IMR-90 (cell line): ENCODE measurements at regions not wholly inside any gene's neighbourhood (a gene's known extent, or its start where the extent isn't known, plus 50 kb on each side); places are given as distances from the start of the nearest gene placed in this dataset.

Experiments used
- ATAC-seq: fragments of 200-7000 bp; cut with Tn5 transposase; 2 replicates; pipeline ENCODE4 v1.9.1; 2020; ENCODE audit warnings: low read depth, mild to moderate bottlenecking, moderate library complexity
- BruUV-seq: library from RNA; stranded (reverse); fragments of 400-500 nt; replicated peaks from 2 replicates; lab custom pipeline; 2021; lab: Mats Ljungman, UMichigan
- CTCF ChIA-PET: fragments of 300-600 bp; formaldehyde crosslinking; extraction: SDS; loops from one replicate; lab custom pipeline; 2021; ENCODE audit warnings: antibody characterized with exemption; lab: Yijun Ruan, JAX
- POLR2A ChIA-PET: fragments of 300-600 bp; sonication (Branson Sonifier 250); formaldehyde crosslinking; loops from one replicate; lab custom pipeline; 2022; ENCODE audit warnings: antibody characterized with exemption; ENCODE audit not compliant: unreplicated experiment; lab: Charles Lee
- DNase-seq: peaks from one replicate; pipeline ENCODE4 v3.0.0; 2013
- H2AFZ ChIP-seq: replicated peaks from 2 replicates; pipeline ENCODE3; 2013; ENCODE audit warnings: low read length, mild to moderate bottlenecking; ENCODE audit not compliant: poor library complexity
- H2AK5ac ChIP-seq: 2 replicates; pipeline ENCODE4 v1.6.1; 2013; ENCODE audit warnings: low read depth, low read length, inconsistent platforms
- H2AK9ac ChIP-seq: replicated peaks from 2 replicates; pipeline ENCODE3; 2013; ENCODE audit warnings: mild to moderate bottlenecking, low read depth, low read length, moderate library complexity; ENCODE audit not compliant: poor library complexity
- H2BK120ac ChIP-seq: 2 replicates; pipeline ENCODE4 v1.6.1; 2013; ENCODE audit warnings: low read depth, low read length, inconsistent platforms
- H2BK15ac ChIP-seq: 3 replicates; pipeline ENCODE4 v1.6.1; 2013; ENCODE audit warnings: low read depth, low read length, inconsistent platforms
- H2BK20ac ChIP-seq: 2 replicates; pipeline ENCODE4 v1.6.1; 2013; ENCODE audit warnings: low read depth, mild to moderate bottlenecking, inconsistent platforms, low read length, moderate library complexity
- H2BK5ac ChIP-seq: 2 replicates; pipeline ENCODE4 v1.6.1; 2013; ENCODE audit warnings: mild to moderate bottlenecking, low read depth, low read length, inconsistent platforms; ENCODE audit not compliant: poor library complexity, severe bottlenecking
- H3K14ac ChIP-seq: replicated peaks from 2 replicates; pipeline ENCODE4 v1.6.1; 2013; ENCODE audit warnings: low read depth, low read length, inconsistent platforms
- H3K18ac ChIP-seq: 2 replicates; pipeline ENCODE4 v1.6.1; 2013; ENCODE audit warnings: low read depth, low read length, control low read depth
- H3K23ac ChIP-seq: 2 replicates; pipeline ENCODE4 v1.6.1; 2013; ENCODE audit warnings: low read depth, low read length, inconsistent platforms
- H3K27ac ChIP-seq: 2 replicates; pipeline ENCODE4 v1.5.1; 2013; ENCODE audit warnings: mild to moderate bottlenecking, control low read depth, low read length; ENCODE audit not compliant: insufficient read depth
- H3K27me3 ChIP-seq: 2 replicates; pipeline ENCODE4 v1.6.1; 2013; ENCODE audit warnings: low read length; ENCODE audit not compliant: control insufficient read depth, insufficient read depth
- H3K36me3 ChIP-seq: 2 replicates; pipeline ENCODE4 v1.6.1; 2013; ENCODE audit warnings: low read length, mixed read lengths; ENCODE audit not compliant: control insufficient read depth, insufficient read depth
- H3K4ac ChIP-seq: 2 replicates; pipeline ENCODE4 v1.6.1; 2013; ENCODE audit warnings: low read depth, low read length, inconsistent platforms
- H3K4me1 ChIP-seq: 2 replicates; pipeline ENCODE4 v1.6.1; 2013; ENCODE audit warnings: low read length, mixed read lengths; ENCODE audit not compliant: control insufficient read depth, insufficient read depth
- H3K4me2 ChIP-seq: 2 replicates; pipeline ENCODE4 v1.6.1; 2013; ENCODE audit warnings: low read depth, mild to moderate bottlenecking, control low read depth, low read length, moderate library complexity
- H3K4me3 ChIP-seq: 2 replicates; pipeline ENCODE4 v1.5.1; 2013; ENCODE audit warnings: low read depth, mild to moderate bottlenecking, control low read depth, low read length, moderate library complexity; ENCODE audit not compliant: insufficient read depth
- H3K56ac ChIP-seq: 2 replicates; pipeline ENCODE4 v1.6.1; 2013; ENCODE audit warnings: low read length, inconsistent platforms; ENCODE audit not compliant: insufficient read depth; ENCODE audit errors: extremely low read depth
- H3K79me1 ChIP-seq, 2 experiments: 2 replicates each; pipeline ENCODE4 v1.6.1; 2013; ENCODE audit warnings: low read length in 2 of 2, inconsistent platforms in 1 of 2, low read depth in 1 of 2
- H3K9ac ChIP-seq: 2 replicates; pipeline ENCODE4 v1.6.1; 2013; ENCODE audit warnings: low read depth, low read length, control low read depth
- H3K9me1 ChIP-seq: 2 replicates; pipeline ENCODE4 v1.6.1; 2013; ENCODE audit warnings: low read length, inconsistent platforms; ENCODE audit not compliant: insufficient read depth
- H3K9me3 ChIP-seq: 2 replicates; pipeline ENCODE4 v1.6.1; 2013; ENCODE audit warnings: low read length; ENCODE audit not compliant: control insufficient read depth, insufficient read depth
- H4K20me1 ChIP-seq: 2 replicates; pipeline ENCODE4 v1.6.1; 2013; ENCODE audit warnings: low read length, inconsistent platforms; ENCODE audit not compliant: insufficient read depth
- H4K5ac ChIP-seq: 2 replicates; pipeline ENCODE4 v1.6.1; 2013; ENCODE audit warnings: mild to moderate bottlenecking, low read depth, low read length, control low read depth
- H4K8ac ChIP-seq, 2 experiments: 2 replicates each; pipeline ENCODE4 v1.6.1; 2013; ENCODE audit warnings: low read depth in 2 of 2, low read length in 2 of 2, control low read depth in 1 of 2, inconsistent platforms in 1 of 2
- H4K91ac ChIP-seq: 2 replicates; pipeline ENCODE4 v1.6.1; 2013; ENCODE audit warnings: low read depth, low read length, inconsistent platforms; ENCODE audit not compliant: insufficient read depth
- BHLHE40 ChIP-seq: fragments of 150-350 bp; IDR thresholded peaks from 2 replicates; pipeline ENCODE4 v1.6.1; 2016; ENCODE audit warnings: mild to moderate bottlenecking, low read depth, low read length
- CHD1 ChIP-seq: IDR thresholded peaks from 2 replicates; pipeline ENCODE4 v1.6.1; 2012; ENCODE audit warnings: low read depth, low read length, improper control_type of control experiment
- FOS ChIP-seq: fragments of 150-350 bp; IDR thresholded peaks from 2 replicates; pipeline ENCODE4 v1.6.1; 2016; ENCODE audit warnings: low read depth, low read length
- MAFK ChIP-seq: IDR thresholded peaks from 2 replicates; pipeline ENCODE4 v1.6.1; 2012; ENCODE audit warnings: low read depth, low read length, improper control_type of control experiment
- MAZ ChIP-seq: IDR thresholded peaks from 2 replicates; pipeline ENCODE4 v1.6.1; 2012; ENCODE audit warnings: low read depth, mild to moderate bottlenecking, low read length, improper control_type of control experiment, moderate library complexity, borderline replicate concordance
- MXI1 ChIP-seq: IDR thresholded peaks from 2 replicates; pipeline ENCODE4 v1.6.1; 2012; ENCODE audit warnings: low read depth, mild to moderate bottlenecking, low read length, moderate library complexity, borderline replicate concordance
- RAD21 ChIP-seq: IDR thresholded peaks from 2 replicates; pipeline ENCODE4 v1.6.1; 2012; ENCODE audit warnings: low read length, improper control_type of control experiment
- RCOR1 ChIP-seq: IDR thresholded peaks from 2 replicates; pipeline ENCODE4 v1.6.1; 2012; ENCODE audit warnings: mild to moderate bottlenecking, low read length, improper control_type of control experiment; ENCODE audit not compliant: insufficient replicate concordance
- RFX5 ChIP-seq: IDR thresholded peaks from 2 replicates; pipeline ENCODE4 v1.8.0; 2012; ENCODE audit warnings: low read depth, mild to moderate bottlenecking, low read length, moderate library complexity
- SMC3 ChIP-seq: fragments of 150-350 bp; IDR thresholded peaks from 2 replicates; pipeline ENCODE4 v1.6.1; 2016; ENCODE audit warnings: low read depth, mild to moderate bottlenecking, antibody characterized with exemption, low read length, moderate library complexity
- USF2 ChIP-seq: fragments of 150-350 bp; IDR thresholded peaks from 2 replicates; pipeline ENCODE4 v1.6.1; 2017; ENCODE audit warnings: mild to moderate bottlenecking, antibody characterized with exemption, low read length, low read depth
- WGBS, 2 experiments: methylation state at CpG; one replicate each; pipeline versions ENCODE4 v1.1.5 to v1.1.7; 2013; ENCODE audit warnings: missing lambda C conversion rate in 2 of 2; ENCODE audit not compliant: insufficient read length in 1 of 2; ENCODE audit errors: extremely low coverage in 2 of 2; 5-methylcytosine and 5-hydroxymethylcytosine counted together
- dilution Hi-C: fragments of 300-500 bp; cut with HindIII; formaldehyde crosslinking; loops from one replicate; pipeline ENCODE4 v1.14.3; 2018; ENCODE audit warnings: low sequenced_read_pairs; ENCODE audit not compliant: unreplicated experiment
- in situ Hi-C: fragments of 300-500 bp; cut with MboI; formaldehyde crosslinking; loops from 3 replicates; pipeline ENCODE4 v1.14.3; 2019; ENCODE audit warnings: low sequenced_read_pairs, inconsistent platforms, mixed read lengths
- intact Hi-C: fragments of 100-400 bp; cut with micrococcal nuclease; formaldehyde crosslinking; loops from 2 replicates; pipeline ENCODE4 v1.10.0; 2022
- TF ChIP-seq, protein P1 (sequence below): fragments of 150-350 bp; IDR thresholded peaks from 2 replicates; pipeline ENCODE4 v1.6.1; 2016; ENCODE audit warnings: low read depth, mild to moderate bottlenecking, low read length, moderate library complexity, borderline replicate concordance

- no peak overlapping the region for H2AFZ ChIP-seq
- ChIA-PET CTCF (no interaction called here), POLR2A (no interaction called here)
- H2BK5ac ChIP-seq: no peak overlapping the region
- no peak overlapping the region for H3K9ac ChIP-seq
- H3K79me1 ChIP-seq: no peaks in the 10 kb centered on the region
- no peak overlapping the region for H2BK15ac ChIP-seq
- ATAC-seq: no peak
- H3K4me1 ChIP-seq: no peaks in the 10 kb centered on the region
- no peak overlapping the region for H3K27ac ChIP-seq
- 94% methylated on average over 3 of the region's 7 CpGs; no CpG with 5 or more reads in 1 of the 2 experiments for WGBS, 2 experiments
- no peaks in the 10 kb centered on the region for H3K27me3 ChIP-seq
- no peak for TF ChIP-seq SMC3
- TF ChIP-seq RCOR1: no peak
- TF ChIP-seq BHLHE40: no peak
- TF ChIP-seq, protein P1, sequence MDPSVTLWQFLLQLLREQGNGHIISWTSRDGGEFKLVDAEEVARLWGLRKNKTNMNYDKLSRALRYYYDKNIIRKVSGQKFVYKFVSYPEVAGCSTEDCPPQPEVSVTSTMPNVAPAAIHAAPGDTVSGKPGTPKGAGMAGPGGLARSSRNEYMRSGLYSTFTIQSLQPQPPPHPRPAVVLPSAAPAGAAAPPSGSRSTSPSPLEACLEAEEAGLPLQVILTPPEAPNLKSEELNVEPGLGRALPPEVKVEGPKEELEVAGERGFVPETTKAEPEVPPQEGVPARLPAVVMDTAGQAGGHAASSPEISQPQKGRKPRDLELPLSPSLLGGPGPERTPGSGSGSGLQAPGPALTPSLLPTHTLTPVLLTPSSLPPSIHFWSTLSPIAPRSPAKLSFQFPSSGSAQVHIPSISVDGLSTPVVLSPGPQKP: no peak
- TF ChIP-seq MXI1: no peak
- TF ChIP-seq MAFK: no peak
- no peak for TF ChIP-seq MAZ
- no peak for TF ChIP-seq CHD1
- TF ChIP-seq RFX5: no peak
- no peak for TF ChIP-seq FOS
- no peak for TF ChIP-seq RAD21
- TF ChIP-seq USF2: no peak
- no peak overlapping the region for H3K56ac ChIP-seq
- H3K4me3 ChIP-seq: no peak overlapping the region
- no peak for DNase-seq
- H4K91ac ChIP-seq: no peak overlapping the region
- no peaks in the 10 kb centered on the region for H3K36me3 ChIP-seq
- H3K14ac ChIP-seq: no peak overlapping the region
- dilution Hi-C loops: no loop called here
- H4K8ac ChIP-seq: no peak overlapping the region
- H2BK20ac ChIP-seq: no peak overlapping the region
- H4K20me1 ChIP-seq: no peaks in the 10 kb centered on the region
- H3K18ac ChIP-seq: no peak overlapping the region
- no peaks in the 10 kb centered on the region for H3K9me3 ChIP-seq
- no peaks in the 10 kb centered on the region for H3K9me1 ChIP-seq
- no peak overlapping the region for H3K23ac ChIP-seq
- in situ Hi-C loops: loop anchor here (10.0 kb wide), 1 partner anchor 1024 kb away; no protein-coding TSS in a partner anchor
- H2BK120ac ChIP-seq: no peak overlapping the region
- no peak overlapping the region for H3K4me2 ChIP-seq
- H2AK5ac ChIP-seq: no peak overlapping the region
- H3K4ac ChIP-seq: no peak overlapping the region
- BruUV-seq: no TSS peak
- intact Hi-C loops: no loop called here
- no peak overlapping the region for H2AK9ac ChIP-seq
- H4K5ac ChIP-seq: no peak overlapping the region
Measured at GRCh38 chr1:88318740-88319139, 365.3 kb upstream of the PKN2 start.
